ENCODE measurements at regions not wholly inside any gene's neighbourhood (a gene's known extent, or its start where the extent isn't known, plus 50 kb on each side); places are given as distances from the start of the nearest gene placed in this dataset.

- Histone ChIP-seq H3K27ac (no peak overlapping the region), H3K4me3 (no peak overlapping the region), H3K27me3 (replicated peaks) (no peaks in the 10 kb centered on the region), H3K4me1 (replicated peaks) (no peaks in the 10 kb centered on the region), H3K36me3 (no peaks in the 10 kb centered on the region), H3K9me3 (replicated peaks) (no peaks in the 10 kb centered on the region)
- no peak for DNase-seq (ENCODE audit: low read depth in 1 of 2, low spot score in 2 of 2)
Observed at GRCh38 chr7:52273685-52274610, 761.5 kb upstream of the POM121L12 start.

- no peak overlapping the region for H3K27ac ChIP-seq
Observed at GRCh38 chr7:52271703-52272102, 763.7 kb upstream of the POM121L12 start.

GRCh38 chr7:52270301-52270700, 765.1 kb upstream of the POM121L12 start:
- no peak overlapping the region for H3K4me3 ChIP-seq
- H3K27ac ChIP-seq = no peak overlapping the region
- no peaks in the 10 kb centered on the region for H3K9me3 ChIP-seq (replicated peaks)
- no peaks in the 10 kb centered on the region for H3K36me3 ChIP-seq
- H3K27me3 ChIP-seq (replicated peaks) = no peaks in the 10 kb centered on the region
- DNase-seq (ENCODE audit: low read depth in 1 of 2, low spot score in 2 of 2) = no peak
- H3K4me1 ChIP-seq (replicated peaks) = no peaks in the 10 kb centered on the region

More at GRCh38 chr7:52271703-52272102, 763.7 kb upstream of the POM121L12 start:
- DNase-seq (ENCODE audit: low read depth in 1 of 2, low spot score in 2 of 2) = no peak
- no peaks in the 10 kb centered on the region for H3K4me1 ChIP-seq (replicated peaks)
- H3K4me3 ChIP-seq = no peak overlapping the region
- H3K36me3 ChIP-seq = no peaks in the 10 kb centered on the region
- H3K9me3 ChIP-seq (replicated peaks) = no peaks in the 10 kb centered on the region
- no peaks in the 10 kb centered on the region for H3K27me3 ChIP-seq (replicated peaks)

GRCh38 chr7:52269669-52270068, 765.8 kb upstream of the POM121L12 start:
- no peaks in the 10 kb centered on the region for H3K9me3 ChIP-seq (replicated peaks)
- H3K27ac ChIP-seq = no peak overlapping the region
- H3K4me1 ChIP-seq (replicated peaks) = no peaks in the 10 kb centered on the region
- no peaks in the 10 kb centered on the region for H3K27me3 ChIP-seq (replicated peaks)
- no peak for DNase-seq (ENCODE audit: low read depth in 1 of 2, low spot score in 2 of 2)
- H3K4me3 ChIP-seq = no peak overlapping the region
- no peaks in the 10 kb centered on the region for H3K36me3 ChIP-seq

- H3K4me1 ChIP-seq (replicated peaks) = no peaks in the 10 kb centered on the region
- H3K27me3 ChIP-seq (replicated peaks) = no peaks in the 10 kb centered on the region
- no peak for DNase-seq (ENCODE audit: low read depth in 1 of 2, low spot score in 2 of 2)
Observed at GRCh38 chr7:52261057-52261456, 774.4 kb upstream of the POM121L12 start.

GRCh38 chr7:52260046-52260665, 775.3 kb upstream of the POM121L12 start:
- H3K27ac ChIP-seq = no peak overlapping the region
- H3K4me1 ChIP-seq (replicated peaks) = no peaks in the 10 kb centered on the region
- no peaks in the 10 kb centered on the region for H3K27me3 ChIP-seq (replicated peaks)
- H3K9me3 ChIP-seq (replicated peaks) = no peaks in the 10 kb centered on the region
- H3K36me3 ChIP-seq = no peaks in the 10 kb centered on the region
- DNase-seq (ENCODE audit: low read depth in 1 of 2, low spot score in 2 of 2) = no peak
- H3K4me3 ChIP-seq = no peak overlapping the region

More at GRCh38 chr7:52261057-52261456, 774.4 kb upstream of the POM121L12 start:
- H3K9me3 ChIP-seq (replicated peaks) = no peaks in the 10 kb centered on the region
- no peaks in the 10 kb centered on the region for H3K36me3 ChIP-seq
- no peak overlapping the region for H3K4me3 ChIP-seq
- H3K27ac ChIP-seq = no peak overlapping the region

GRCh38 chr7:52257890-52258289, 777.5 kb upstream of the POM121L12 start:
- Histone ChIP-seq H3K4me3 (no peak overlapping the region), H3K36me3 (no peaks in the 10 kb centered on the region), H3K4me1 (replicated peaks) (no peaks in the 10 kb centered on the region), H3K27ac (no peak overlapping the region), H3K27me3 (replicated peaks) (no peaks in the 10 kb centered on the region), H3K9me3 (replicated peaks) (no peaks in the 10 kb centered on the region; the same call in 1 of the 2 replicates)
- DNase-seq (ENCODE audit: low read depth in 1 of 2, low spot score in 2 of 2) = no peak

GRCh38 chr7:52254396-52255010, 780.9 kb upstream of the POM121L12 start:
- no peaks in the 10 kb centered on the region for H3K27me3 ChIP-seq (replicated peaks)
- H3K9me3 ChIP-seq (replicated peaks) = no peaks in the 10 kb centered on the region; the same call in 1 of the 2 replicates
- no peaks in the 10 kb centered on the region for H3K36me3 ChIP-seq
- H3K27ac ChIP-seq = no peak overlapping the region
- H3K4me1 ChIP-seq (replicated peaks) = no peaks in the 10 kb centered on the region
- no peak for DNase-seq (ENCODE audit: low read depth in 1 of 2, low spot score in 2 of 2)
- no peak overlapping the region for H3K4me3 ChIP-seq

- Histone ChIP-seq H3K9me3 (replicated peaks) (peaks cover 3% of the 10 kb centered on the region; the same call in 1 of the 2 replicates), H3K36me3 (no peaks in the 10 kb centered on the region), H3K27me3 (replicated peaks) (no peaks in the 10 kb centered on the region), H3K27ac (no peak overlapping the region), H3K4me1 (replicated peaks) (no peaks in the 10 kb centered on the region), H3K4me3 (no peak overlapping the region)
- no peak for DNase-seq (ENCODE audit: low read depth in 1 of 2, low spot score in 2 of 2)
Observed at GRCh38 chr7:52253953-52254352, 781.5 kb upstream of the POM121L12 start.

GRCh38 chr7:52249741-52250140, 785.7 kb upstream of the POM121L12 start:
- no peak overlapping the region for H3K27ac ChIP-seq
- no peak overlapping the region for H3K4me3 ChIP-seq
- H3K27me3 ChIP-seq (replicated peaks) = no peaks in the 10 kb centered on the region
- H3K36me3 ChIP-seq = no peaks in the 10 kb centered on the region
- DNase-seq (ENCODE audit: low read depth in 1 of 2, low spot score in 2 of 2) = no peak
- H3K9me3 ChIP-seq (replicated peaks) = peaks cover 5% of the 10 kb centered on the region; the same call in 1 of the 2 replicates
- no peaks in the 10 kb centered on the region for H3K4me1 ChIP-seq (replicated peaks)

- no peak for DNase-seq (ENCODE audit: low read depth in 1 of 2, low spot score in 2 of 2)
- no peaks in the 10 kb centered on the region for H3K27me3 ChIP-seq (replicated peaks)
Observed at GRCh38 chr7:52247518-52247917, 787.9 kb upstream of the POM121L12 start.

GRCh38 chr7:52243685-52244084, 791.7 kb upstream of the POM121L12 start:
- H3K4me1 ChIP-seq (replicated peaks) = no peaks in the 10 kb centered on the region
- no peak overlapping the region for H3K4me3 ChIP-seq
- no peaks in the 10 kb centered on the region for H3K27me3 ChIP-seq (replicated peaks)
- 0 out of 2 replicates have a peak, but pooled peaks cover 9% of the 10 kb centered on the region for H3K9me3 ChIP-seq (replicated peaks)
- H3K36me3 ChIP-seq = no peaks in the 10 kb centered on the region
- H3K27ac ChIP-seq = no peak overlapping the region
- no peak for DNase-seq (ENCODE audit: low read depth in 1 of 2, low spot score in 2 of 2)

More at GRCh38 chr7:52247518-52247917, 787.9 kb upstream of the POM121L12 start:
- Histone ChIP-seq H3K4me3 (no peak overlapping the region), H3K27ac (no peak overlapping the region), H3K36me3 (no peaks in the 10 kb centered on the region), H3K4me1 (replicated peaks) (no peaks in the 10 kb centered on the region), H3K9me3 (replicated peaks) (0 out of 2 replicates have a peak, but pooled peaks cover 8% of the 10 kb centered on the region)

GRCh38 chr7:52233248-52233647, 802.2 kb upstream of the POM121L12 start:
- no peak for DNase-seq (ENCODE audit: low read depth in 1 of 2, low spot score in 2 of 2)
- Histone ChIP-seq H3K36me3 (no peaks in the 10 kb centered on the region), H3K27ac (no peak overlapping the region), H3K4me1 (replicated peaks) (no peaks in the 10 kb centered on the region), H3K27me3 (replicated peaks) (no peaks in the 10 kb centered on the region), H3K4me3 (no peak overlapping the region), H3K9me3 (replicated peaks) (no peaks in the 10 kb centered on the region; the same call in none of the 2 replicates)

GRCh38 chr7:52211930-52212329, 823.5 kb upstream of the POM121L12 start:
- Histone ChIP-seq H3K4me1 (replicated peaks) (no peaks in the 10 kb centered on the region), H3K27me3 (replicated peaks) (no peaks in the 10 kb centered on the region), H3K36me3 (no peaks in the 10 kb centered on the region)

More at GRCh38 chr7:52211930-52212329, 823.5 kb upstream of the POM121L12 start:
- peaks cover 2% of the 10 kb centered on the region; the same call in 1 of the 2 replicates for H3K9me3 ChIP-seq (replicated peaks)
- H3K4me3 ChIP-seq = no peak overlapping the region
- DNase-seq (ENCODE audit: low read depth in 1 of 2, low spot score in 2 of 2) = no peak
- H3K27ac ChIP-seq = no peak overlapping the region

Measured in SJSA1 (cell line).